ENCODE measurements at regions not wholly inside any gene's neighbourhood (a gene's known extent, or its start where the extent isn't known, plus 50 kb on each side); places are given as distances from the start of the nearest gene placed in this dataset.

GRCh38 chr5:133811168-133811567, 157.3 kb downstream of the C5orf15 start:
- no peak for TF ChIP-seq CTCF (IDR thresholded peaks at IDR 0.05)
- no peak for TF ChIP-seq POLR2AphosphoS5 (IDR thresholded peaks at IDR 0.05)
